GM12891 (cell line): ENCODE measurements at regions not wholly inside any gene's neighbourhood (a gene's known extent, or its start where the extent isn't known, plus 50 kb on each side); places are given as distances from the start of the nearest gene placed in this dataset.

ENCODE experiments used
- POLR2A ChIP-seq: IDR thresholded peaks from 2 replicates; pipeline ENCODE4 v1.6.1; 2011; ENCODE audit warnings: low read depth, low read length, control low read depth
- SPI1 ChIP-seq: IDR thresholded peaks from 2 replicates; pipeline ENCODE4 v1.6.1; 2011; ENCODE audit warnings: low read depth, low read length, control low read depth

GRCh38 chr9:73597039-73597438 is 445.4 kb downstream of the ANXA1 start:
- TF ChIP-seq SPI1 (no peak), POLR2A (no peak)
